HEK293 (cell line): ENCODE measurements at regions not wholly inside any gene's neighbourhood (a gene's known extent, or its start where the extent isn't known, plus 50 kb on each side); places are given as distances from the start of the nearest gene placed in this dataset.

Experiments used
- CTCF ChIA-PET: fragments of 350-600 bp; formaldehyde crosslinking; extraction: SDS; loops from one replicate; lab custom pipeline; 2021; ENCODE audit warnings: antibody characterized with exemption; lab: Yijun Ruan, JAX
- POLR2A ChIA-PET: fragments of 300-600 bp; formaldehyde crosslinking; extraction: SDS; loops from one replicate; lab custom pipeline; 2020; ENCODE audit warnings: antibody characterized with exemption, inconsistent platforms; lab: Yijun Ruan, JAX
- H3K27ac ChIP-seq: fragments of 200-500 bp; sonication (Bioruptor generic); 2 replicates; pipeline ENCODE4 v1.5.1; 2014; ENCODE audit warnings: low read depth, low read length, control low read depth, inconsistent platforms; ENCODE audit errors: extremely low read depth
- H3K36me3 ChIP-seq, 2 experiments: fragments of 200-500 bp in 1 of 2; sonication (Bioruptor generic) in 1 of 2; 1 replicate in 1 of 2; 2 replicates in 1 of 2; pipeline ENCODE4 v1.5.1; 2014 to 2017; ENCODE audit warnings: inconsistent platforms in 2 of 2, low read length in 2 of 2; ENCODE audit not compliant: control insufficient read depth in 2 of 2, insufficient read depth in 1 of 2
- H3K4me1 ChIP-seq: fragments of 200-500 bp; sonication (Bioruptor generic); 2 replicates; pipeline ENCODE4 v1.5.1; 2014; ENCODE audit warnings: mild to moderate bottlenecking, low read length, inconsistent platforms; ENCODE audit not compliant: control insufficient read depth, insufficient read depth
- H3K4me3 ChIP-seq: 2 replicates; pipeline ENCODE4 v1.5.1; 2011; ENCODE audit warnings: low read depth, mild to moderate bottlenecking, control low read depth, low read length, moderate library complexity
- H3K9me3 ChIP-seq: fragments of 200-500 bp; sonication (Bioruptor generic); 2 replicates; pipeline ENCODE4 v1.5.1; 2014; ENCODE audit warnings: low read depth, low read length, inconsistent platforms; ENCODE audit not compliant: control insufficient read depth, insufficient read depth
- BCL11B ChIP-seq: fragments of 450-650 bp; formaldehyde crosslinking; IDR thresholded peaks from 2 replicates; pipeline ENCODE4 v1.5.1; 2016; ENCODE audit warnings: low read depth, missing biosample characterization, missing genetic modification characterization
- GLIS1 ChIP-seq: fragments of 450-650 bp; formaldehyde crosslinking; IDR thresholded peaks from 2 replicates; pipeline ENCODE4 v1.5.1; 2016; ENCODE audit warnings: missing biosample characterization, missing genetic modification characterization
- ZIC2 ChIP-seq: fragments of 450-650 bp; formaldehyde crosslinking; IDR thresholded peaks from 2 replicates; pipeline ENCODE4 v1.5.1; 2016; ENCODE audit warnings: missing biosample characterization, missing genetic modification characterization
- ZNF114 ChIP-seq: fragments of 450-650 bp; formaldehyde crosslinking; IDR thresholded peaks from 2 replicates; pipeline ENCODE4 v1.5.0; 2017; ENCODE audit warnings: missing biosample characterization, missing genetic modification characterization
- ZNF146 ChIP-seq: fragments of 450-650 bp; formaldehyde crosslinking; IDR thresholded peaks from 2 replicates; pipeline ENCODE4 v1.5.1; 2016; ENCODE audit warnings: missing biosample characterization, missing genetic modification characterization
- ZNF174 ChIP-seq: fragments of 450-650 bp; formaldehyde crosslinking; IDR thresholded peaks from 2 replicates; pipeline ENCODE4 v1.5.0; 2017; ENCODE audit warnings: missing biosample characterization, mild to moderate bottlenecking, missing genetic modification characterization
- ZNF175 ChIP-seq: fragments of 450-650 bp; formaldehyde crosslinking; IDR thresholded peaks from 2 replicates; pipeline ENCODE4 v1.5.1; 2016; ENCODE audit warnings: missing biosample characterization, missing genetic modification characterization
- ZNF221 ChIP-seq: fragments of 450-650 bp; formaldehyde crosslinking; IDR thresholded peaks from 2 replicates; pipeline ENCODE4 v1.5.1; 2017; ENCODE audit warnings: missing biosample characterization, missing genetic modification characterization, borderline replicate concordance
- ZNF311 ChIP-seq: fragments of 450-650 bp; formaldehyde crosslinking; IDR thresholded peaks from 2 replicates; pipeline ENCODE4 v1.5.1; 2017; ENCODE audit warnings: missing biosample characterization, missing genetic modification characterization, borderline replicate concordance
- ZNF354C ChIP-seq: fragments of 450-650 bp; formaldehyde crosslinking; IDR thresholded peaks from 2 replicates; pipeline ENCODE4 v1.5.1; 2016; ENCODE audit warnings: missing biosample characterization, missing genetic modification characterization, low read depth, borderline replicate concordance
- ZNF362 ChIP-seq: fragments of 450-650 bp; formaldehyde crosslinking; IDR thresholded peaks from 2 replicates; pipeline ENCODE4 v1.5.1; 2016; ENCODE audit warnings: missing biosample characterization, missing genetic modification characterization
- ZNF398 ChIP-seq: fragments of 450-650 bp; formaldehyde crosslinking; IDR thresholded peaks from 2 replicates; pipeline ENCODE4 v1.5.1; 2017; ENCODE audit warnings: missing biosample characterization, missing genetic modification characterization
- ZNF555 ChIP-seq: fragments of 450-650 bp; formaldehyde crosslinking; conservative IDR thresholded peaks from 2 replicates; pipeline ENCODE4 v1.5.1; 2017; ENCODE audit warnings: missing biosample characterization, mild to moderate bottlenecking, missing genetic modification characterization, inconsistent platforms
- ZNF677 ChIP-seq: fragments of 450-650 bp; IDR thresholded peaks from 2 replicates; pipeline ENCODE4 v1.5.0; 2018; ENCODE audit warnings: missing biosample characterization, mild to moderate bottlenecking, missing genetic modification characterization, moderate library complexity
- ZSCAN30 ChIP-seq: fragments of 450-650 bp; IDR thresholded peaks from 2 replicates; pipeline ENCODE4 v1.5.1; 2018; ENCODE audit warnings: missing biosample characterization, mild to moderate bottlenecking, missing genetic modification characterization, moderate library complexity
- ZXDB ChIP-seq: fragments of 450-650 bp; formaldehyde crosslinking; IDR thresholded peaks from 2 replicates; pipeline ENCODE4 v1.5.1; 2016; ENCODE audit warnings: missing biosample characterization, missing genetic modification characterization
- TF ChIP-seq, protein P1 (sequence below): fragments of 450-650 bp; formaldehyde crosslinking; IDR thresholded peaks from 2 replicates; pipeline ENCODE4 v1.5.1; 2016; ENCODE audit warnings: missing biosample characterization, missing genetic modification characterization
- TF ChIP-seq, protein P2 (sequence below): fragments of 450-650 bp; formaldehyde crosslinking; IDR thresholded peaks from 2 replicates; pipeline ENCODE4 v1.5.1; 2016; ENCODE audit warnings: missing biosample characterization, missing genetic modification characterization
- TF ChIP-seq, protein P3 (sequence below): fragments of 450-650 bp; formaldehyde crosslinking; optimal IDR thresholded peaks from 2 replicates; pipeline ENCODE3; 2016; ENCODE audit warnings: missing biosample characterization, mild to moderate bottlenecking, missing genetic modification characterization

- TF ChIP-seq, protein P1, sequence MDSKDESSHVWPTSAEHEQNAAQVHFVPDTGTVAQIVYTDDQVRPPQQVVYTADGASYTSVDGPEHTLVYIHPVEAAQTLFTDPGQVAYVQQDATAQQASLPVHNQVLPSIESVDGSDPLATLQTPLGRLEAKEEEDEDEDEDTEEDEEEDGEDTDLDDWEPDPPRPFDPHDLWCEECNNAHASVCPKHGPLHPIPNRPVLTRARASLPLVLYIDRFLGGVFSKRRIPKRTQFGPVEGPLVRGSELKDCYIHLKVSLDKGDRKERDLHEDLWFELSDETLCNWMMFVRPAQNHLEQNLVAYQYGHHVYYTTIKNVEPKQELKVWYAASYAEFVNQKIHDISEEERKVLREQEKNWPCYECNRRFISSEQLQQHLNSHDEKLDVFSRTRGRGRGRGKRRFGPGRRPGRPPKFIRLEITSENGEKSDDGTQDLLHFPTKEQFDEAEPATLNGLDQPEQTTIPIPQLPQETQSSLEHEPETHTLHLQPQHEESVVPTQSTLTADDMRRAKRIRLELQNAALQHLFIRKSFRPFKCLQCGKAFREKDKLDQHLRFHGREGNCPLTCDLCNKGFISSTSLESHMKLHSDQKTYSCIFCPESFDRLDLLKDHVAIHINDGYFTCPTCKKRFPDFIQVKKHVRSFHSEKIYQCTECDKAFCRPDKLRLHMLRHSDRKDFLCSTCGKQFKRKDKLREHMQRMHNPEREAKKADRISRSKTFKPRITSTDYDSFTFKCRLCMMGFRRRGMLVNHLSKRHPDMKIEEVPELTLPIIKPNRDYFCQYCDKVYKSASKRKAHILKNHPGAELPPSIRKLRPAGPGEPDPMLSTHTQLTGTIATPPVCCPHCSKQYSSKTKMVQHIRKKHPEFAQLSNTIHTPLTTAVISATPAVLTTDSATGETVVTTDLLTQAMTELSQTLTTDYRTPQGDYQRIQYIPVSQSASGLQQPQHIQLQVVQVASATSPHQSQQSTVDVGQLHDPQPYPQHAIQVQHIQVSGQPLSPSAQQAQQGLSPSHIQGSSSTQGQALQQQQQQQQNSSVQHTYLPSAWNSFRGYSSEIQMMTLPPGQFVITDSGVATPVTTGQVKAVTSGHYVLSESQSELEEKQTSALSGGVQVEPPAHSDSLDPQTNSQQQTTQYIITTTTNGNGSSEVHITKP: no peak
- no peak for TF ChIP-seq GLIS1
- no peak for TF ChIP-seq ZNF146
- no peak for TF ChIP-seq ZNF362 (tag by site-specific recombination)
- TF ChIP-seq ZNF555 (tag by site-specific recombination): no peak
- TF ChIP-seq ZNF174 (tag by site-specific recombination): no peak
These were observed 1138.5 kb downstream of the CDH11 start (continued) for GRCh38 chr16:63983401-63983800.

- no peak overlapping the region for H3K27ac ChIP-seq
These were observed 1139.1 kb downstream of the CDH11 start for GRCh38 chr16:63982741-63983140.

GRCh38 chr16:63982110-63982509 lies 1139.8 kb downstream of the CDH11 start:
- ChIA-PET CTCF (no interaction called here), POLR2A (no interaction called here)
- H3K9me3 ChIP-seq: no peaks in the 10 kb centered on the region
- H3K4me3 ChIP-seq: no peak overlapping the region
- H3K4me1 ChIP-seq: no peaks in the 10 kb centered on the region
- H3K27ac ChIP-seq: no peak overlapping the region
- TF ChIP-seq ZIC2 (tag by site-specific recombination) (no peak), ZNF114 (tag by site-specific recombination) (no peak), ZSCAN30 (no peak), ZNF221 (tag by site-specific recombination) (no peak), ZNF677 (no peak), ZNF398 (tag by site-specific recombination) (no peak)
- TF ChIP-seq, protein P2, sequence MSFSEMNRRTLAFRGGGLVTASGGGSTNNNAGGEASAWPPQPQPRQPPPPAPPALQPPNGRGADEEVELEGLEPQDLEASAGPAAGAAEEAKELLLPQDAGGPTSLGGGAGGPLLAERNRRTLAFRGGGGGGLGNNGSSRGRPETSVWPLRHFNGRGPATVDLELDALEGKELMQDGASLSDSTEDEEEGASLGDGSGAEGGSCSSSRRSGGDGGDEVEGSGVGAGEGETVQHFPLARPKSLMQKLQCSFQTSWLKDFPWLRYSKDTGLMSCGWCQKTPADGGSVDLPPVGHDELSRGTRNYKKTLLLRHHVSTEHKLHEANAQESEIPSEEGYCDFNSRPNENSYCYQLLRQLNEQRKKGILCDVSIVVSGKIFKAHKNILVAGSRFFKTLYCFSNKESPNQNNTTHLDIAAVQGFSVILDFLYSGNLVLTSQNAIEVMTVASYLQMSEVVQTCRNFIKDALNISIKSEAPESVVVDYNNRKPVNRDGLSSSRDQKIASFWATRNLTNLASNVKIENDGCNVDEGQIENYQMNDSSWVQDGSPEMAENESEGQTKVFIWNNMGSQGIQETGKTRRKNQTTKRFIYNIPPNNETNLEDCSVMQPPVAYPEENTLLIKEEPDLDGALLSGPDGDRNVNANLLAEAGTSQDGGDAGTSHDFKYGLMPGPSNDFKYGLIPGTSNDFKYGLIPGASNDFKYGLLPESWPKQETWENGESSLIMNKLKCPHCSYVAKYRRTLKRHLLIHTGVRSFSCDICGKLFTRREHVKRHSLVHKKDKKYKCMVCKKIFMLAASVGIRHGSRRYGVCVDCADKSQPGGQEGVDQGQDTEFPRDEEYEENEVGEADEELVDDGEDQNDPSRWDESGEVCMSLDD (tag by site-specific recombination): no peak
- H3K36me3 ChIP-seq: no peaks in the 10 kb centered on the region

More at GRCh38 chr16:63982741-63983140, 1139.1 kb downstream of the CDH11 start:
- Histone ChIP-seq H3K4me3 (no peak overlapping the region), H3K4me1 (no peaks in the 10 kb centered on the region), H3K36me3 (no peaks in the 10 kb centered on the region), H3K9me3 (no peaks in the 10 kb centered on the region)
- ChIA-PET CTCF (no interaction called here), POLR2A (no interaction called here)
- TF ChIP-seq ZXDB (tag by site-specific recombination): no peak
- TF ChIP-seq, protein P3, sequence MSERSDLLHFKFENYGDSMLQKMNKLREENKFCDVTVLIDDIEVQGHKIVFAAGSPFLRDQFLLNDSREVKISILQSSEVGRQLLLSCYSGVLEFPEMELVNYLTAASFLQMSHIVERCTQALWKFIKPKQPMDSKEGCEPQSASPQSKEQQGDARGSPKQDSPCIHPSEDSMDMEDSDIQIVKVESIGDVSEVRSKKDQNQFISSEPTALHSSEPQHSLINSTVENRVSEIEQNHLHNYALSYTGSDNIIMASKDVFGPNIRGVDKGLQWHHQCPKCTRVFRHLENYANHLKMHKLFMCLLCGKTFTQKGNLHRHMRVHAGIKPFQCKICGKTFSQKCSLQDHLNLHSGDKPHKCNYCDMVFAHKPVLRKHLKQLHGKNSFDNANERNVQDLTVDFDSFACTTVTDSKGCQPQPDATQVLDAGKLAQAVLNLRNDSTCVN (tag by site-specific recombination): no peak
- TF ChIP-seq ZNF175 (tag by site-specific recombination): no peak
- no peak for TF ChIP-seq ZNF311 (tag by site-specific recombination)
- TF ChIP-seq BCL11B (tag by site-specific recombination): no peak
- no peak for TF ChIP-seq ZNF354C
